ENCODE measurements at regions not wholly inside any gene's neighbourhood (a gene's known extent, or its start where the extent isn't known, plus 50 kb on each side); places are given as distances from the start of the nearest gene placed in this dataset.
"Not testable (repeated sequence)": the region's sequence is repeated elsewhere in the genome, so short reads cannot be mapped to it uniquely, and the experiment has no call there.

DNA sequence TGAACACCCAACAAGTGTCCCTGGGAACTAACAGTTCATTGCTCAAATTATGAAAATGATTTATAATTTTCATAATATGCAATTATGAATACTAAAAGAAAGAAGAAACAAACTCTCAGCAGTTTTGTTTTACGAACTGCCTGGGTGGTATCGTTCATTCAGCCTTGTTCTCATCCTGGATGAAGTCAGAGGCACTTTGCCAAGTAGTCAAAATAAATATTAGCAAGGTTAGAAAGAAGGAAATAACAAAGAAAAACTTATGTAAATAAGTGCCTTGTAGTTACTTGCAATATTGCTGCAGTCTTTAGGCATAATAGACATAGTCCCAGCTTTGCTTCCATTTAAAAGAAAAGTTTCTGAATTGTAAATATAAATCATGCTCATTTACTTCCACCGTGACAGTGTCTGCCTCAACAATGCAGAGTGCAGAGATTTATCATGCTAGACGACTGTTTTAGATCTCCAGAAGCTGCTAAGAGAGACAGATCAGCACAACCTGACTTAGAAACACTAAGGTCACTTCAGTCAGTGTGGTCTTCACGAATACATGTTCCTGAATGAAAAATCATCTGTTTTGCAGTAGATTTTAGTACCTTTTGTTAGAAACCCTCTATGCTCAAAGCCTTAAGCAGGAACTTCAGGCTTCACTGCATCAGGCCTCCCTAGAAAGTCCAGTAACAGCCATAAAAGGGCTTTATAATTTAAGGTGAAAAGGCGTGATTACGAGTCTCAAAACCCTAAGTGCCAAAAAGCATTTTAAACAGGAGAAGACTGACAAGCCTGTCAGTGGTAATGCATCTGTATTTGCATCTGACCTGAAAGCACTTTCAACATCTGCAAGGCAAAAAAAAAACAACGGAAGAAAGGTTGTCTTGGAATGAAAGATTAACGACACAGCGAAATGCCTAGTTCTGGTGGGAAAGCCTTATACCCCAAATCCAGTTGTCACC lies 92.1 kb downstream of the TMEM167A start:
- Mint-ChIP-seq H3K9me3 (ENCODE audit: low read depth) (no peaks in the 10 kb centered on the region), H3K36me3 (ENCODE audit: low read depth) (no peaks in the 10 kb centered on the region), H3K27me3 (ENCODE audit: low read depth) (no peaks in the 10 kb centered on the region), H3K27ac (ENCODE audit: unreplicated experiment) (no peak overlapping the region), H3K4me3 (ENCODE audit: unreplicated experiment) (no peak overlapping the region), H3K4me1 (ENCODE audit: low read depth) (no peaks in the 10 kb centered on the region)
- no peak for DNase-seq (ENCODE audit: low spot score)
- TF ChIP-seq, protein P1, sequence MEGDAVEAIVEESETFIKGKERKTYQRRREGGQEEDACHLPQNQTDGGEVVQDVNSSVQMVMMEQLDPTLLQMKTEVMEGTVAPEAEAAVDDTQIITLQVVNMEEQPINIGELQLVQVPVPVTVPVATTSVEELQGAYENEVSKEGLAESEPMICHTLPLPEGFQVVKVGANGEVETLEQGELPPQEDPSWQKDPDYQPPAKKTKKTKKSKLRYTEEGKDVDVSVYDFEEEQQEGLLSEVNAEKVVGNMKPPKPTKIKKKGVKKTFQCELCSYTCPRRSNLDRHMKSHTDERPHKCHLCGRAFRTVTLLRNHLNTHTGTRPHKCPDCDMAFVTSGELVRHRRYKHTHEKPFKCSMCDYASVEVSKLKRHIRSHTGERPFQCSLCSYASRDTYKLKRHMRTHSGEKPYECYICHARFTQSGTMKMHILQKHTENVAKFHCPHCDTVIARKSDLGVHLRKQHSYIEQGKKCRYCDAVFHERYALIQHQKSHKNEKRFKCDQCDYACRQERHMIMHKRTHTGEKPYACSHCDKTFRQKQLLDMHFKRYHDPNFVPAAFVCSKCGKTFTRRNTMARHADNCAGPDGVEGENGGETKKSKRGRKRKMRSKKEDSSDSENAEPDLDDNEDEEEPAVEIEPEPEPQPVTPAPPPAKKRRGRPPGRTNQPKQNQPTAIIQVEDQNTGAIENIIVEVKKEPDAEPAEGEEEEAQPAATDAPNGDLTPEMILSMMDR (IDR thresholded peaks at IDR 0.05): no peak

GRCh38 chr5:82982846-82983245 lies 94.3 kb downstream of the TMEM167A start:
- no peaks in the 10 kb centered on the region for H3K36me3 Mint-ChIP-seq (ENCODE audit: low read depth)
- no peak overlapping the region for H3K27ac Mint-ChIP-seq (ENCODE audit: unreplicated experiment)
- peaks cover 9% of the 10 kb centered on the region for H3K9me3 Mint-ChIP-seq (ENCODE audit: low read depth)

DNA sequence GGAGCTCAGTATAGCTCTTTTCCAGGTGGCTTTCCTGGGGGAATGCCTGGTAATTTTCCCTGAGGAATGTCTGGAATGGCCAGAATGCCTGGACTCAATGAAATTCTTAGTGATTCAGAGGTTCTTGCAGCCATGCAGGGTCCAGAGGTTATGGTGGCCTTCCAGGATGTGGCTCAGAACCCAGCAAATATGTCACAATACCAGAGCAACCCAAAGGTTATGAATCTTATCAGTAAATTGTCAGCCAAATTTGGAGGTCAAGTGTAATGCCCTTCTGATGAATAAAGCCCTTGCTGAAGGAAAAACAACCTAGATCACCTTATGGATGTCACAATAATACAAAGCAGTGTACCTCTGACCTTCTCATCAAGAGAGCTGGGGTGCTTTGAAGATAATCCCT lies 100.3 kb downstream of the TMEM167A start:
- peaks cover 23% of the 10 kb centered on the region for H3K9me3 Mint-ChIP-seq (ENCODE audit: low read depth)
- H3K27ac Mint-ChIP-seq (ENCODE audit: unreplicated experiment); H3K4me3 Mint-ChIP-seq (ENCODE audit: unreplicated experiment); H3K27me3 Mint-ChIP-seq (ENCODE audit: low read depth); H3K36me3 Mint-ChIP-seq (ENCODE audit: low read depth); H3K4me1 Mint-ChIP-seq (ENCODE audit: low read depth); DNase-seq (ENCODE audit: low spot score): not testable (repeated sequence)

More at GRCh38 chr5:82982846-82983245, 94.3 kb downstream of the TMEM167A start:
- H3K27me3 Mint-ChIP-seq (ENCODE audit: low read depth): no peaks in the 10 kb centered on the region
- no peak overlapping the region for H3K4me3 Mint-ChIP-seq (ENCODE audit: unreplicated experiment)
- TF ChIP-seq, protein P1 (IDR thresholded peaks at IDR 0.05): no peak
- H3K4me1 Mint-ChIP-seq (ENCODE audit: low read depth): no peaks in the 10 kb centered on the region
- no peak for DNase-seq (ENCODE audit: low spot score)

DNA sequence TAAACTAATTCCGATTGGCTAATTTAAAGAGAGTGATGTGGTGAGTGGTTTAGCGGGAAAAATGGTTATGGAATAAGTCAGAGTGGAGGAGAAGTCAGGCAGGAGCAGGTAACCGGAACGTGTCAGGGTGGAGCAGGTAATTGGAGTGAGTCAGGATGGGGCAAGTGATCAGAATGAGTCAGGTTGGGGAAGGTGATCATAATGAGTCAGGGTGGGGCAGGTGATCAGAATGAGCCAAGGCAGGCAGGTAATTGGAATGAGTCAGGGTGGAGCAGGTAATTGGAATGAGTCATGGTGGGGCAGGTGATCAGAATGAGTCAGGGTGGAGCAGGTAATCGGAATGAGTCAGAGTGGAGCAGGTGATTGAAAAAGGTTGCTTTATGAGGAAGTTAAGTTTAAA lies 101.4 kb downstream of the TMEM167A start:
- TF ChIP-seq, protein P1 (IDR thresholded peaks at IDR 0.05): no peak
- H3K4me1 Mint-ChIP-seq (ENCODE audit: low read depth): peaks cover 7% of the 10 kb centered on the region
- peaks cover 7% of the 10 kb centered on the region for H3K36me3 Mint-ChIP-seq (ENCODE audit: low read depth)
- H3K4me3 Mint-ChIP-seq (ENCODE audit: unreplicated experiment): no peak overlapping the region
- H3K9me3 Mint-ChIP-seq (ENCODE audit: low read depth): peaks cover 23% of the 10 kb centered on the region
- no peaks in the 10 kb centered on the region for H3K27me3 Mint-ChIP-seq (ENCODE audit: low read depth)
- H3K27ac Mint-ChIP-seq (ENCODE audit: unreplicated experiment): no peak overlapping the region
- DNase-seq (ENCODE audit: low spot score): no peak

DNA sequence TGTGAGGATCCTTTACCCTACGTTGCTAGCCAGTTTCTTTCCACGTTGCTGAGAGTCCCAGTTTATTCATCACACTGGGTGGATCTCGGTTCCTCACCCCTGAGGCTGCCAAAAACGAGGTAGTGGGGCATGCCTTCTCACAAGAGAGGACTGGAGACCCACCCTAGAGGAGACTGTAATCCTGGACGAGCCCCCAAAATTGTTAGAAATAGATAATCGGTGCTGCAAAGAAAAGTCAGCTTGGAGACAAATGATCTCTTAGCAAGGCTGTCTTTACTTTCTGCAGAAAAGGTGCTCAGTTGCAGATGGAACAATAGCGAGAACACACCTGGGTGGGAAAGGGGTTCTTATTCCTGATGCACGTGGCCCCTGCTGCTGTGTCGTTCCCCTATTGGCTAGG lies 101.8 kb downstream of the TMEM167A start:
- Mint-ChIP-seq H3K4me3 (ENCODE audit: unreplicated experiment) (no peak overlapping the region), H3K9me3 (ENCODE audit: low read depth) (peaks cover 23% of the 10 kb centered on the region), H3K36me3 (ENCODE audit: low read depth) (peaks cover 7% of the 10 kb centered on the region), H3K27me3 (ENCODE audit: low read depth) (no peaks in the 10 kb centered on the region), H3K27ac (ENCODE audit: unreplicated experiment) (no peak overlapping the region), H3K4me1 (ENCODE audit: low read depth) (peaks cover 7% of the 10 kb centered on the region)
- no peak for DNase-seq (ENCODE audit: low spot score)
- TF ChIP-seq, protein P1 (IDR thresholded peaks at IDR 0.05): no peak

DNA sequence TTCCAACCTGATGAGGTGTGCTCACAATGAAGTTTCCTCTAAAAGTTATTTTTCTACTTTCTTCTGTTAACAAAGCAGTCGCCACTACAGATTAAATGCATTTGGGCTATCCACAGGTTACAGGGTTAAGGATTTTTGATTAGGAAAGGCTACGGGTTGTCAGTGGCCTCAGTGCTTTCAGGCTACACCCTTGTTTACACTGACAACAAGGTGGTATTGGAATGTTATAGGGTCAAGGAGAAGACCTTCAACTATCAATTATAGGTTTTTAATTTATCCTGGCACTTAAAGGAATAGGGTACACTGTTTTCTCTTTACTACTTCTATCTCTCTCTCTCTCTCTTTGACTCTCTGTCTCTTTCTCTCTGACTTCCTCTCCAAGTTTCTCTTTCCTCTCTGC lies 102.8 kb downstream of the TMEM167A start:
- not testable (repeated sequence) for H3K4me1 Mint-ChIP-seq (ENCODE audit: low read depth); H3K27ac Mint-ChIP-seq (ENCODE audit: unreplicated experiment); H3K27me3 Mint-ChIP-seq (ENCODE audit: low read depth); H3K36me3 Mint-ChIP-seq (ENCODE audit: low read depth); DNase-seq (ENCODE audit: low spot score); H3K4me3 Mint-ChIP-seq (ENCODE audit: unreplicated experiment)
- peaks cover 22% of the 10 kb centered on the region for H3K9me3 Mint-ChIP-seq (ENCODE audit: low read depth)

Data from chondrocyte (in vitro differentiated cells).